IMR-90 (cell line): ENCODE measurements at regions not wholly inside any gene's neighbourhood (a gene's known extent, or its start where the extent isn't known, plus 50 kb on each side); places are given as distances from the start of the nearest gene placed in this dataset.

Experiments used
- ATAC-seq: fragments of 200-7000 bp; cut with Tn5 transposase; 2 replicates; pipeline ENCODE4 v1.9.1; 2020; ENCODE audit warnings: low read depth, mild to moderate bottlenecking, moderate library complexity
- BruUV-seq: library from RNA; stranded (reverse); fragments of 400-500 nt; replicated peaks from 2 replicates; lab custom pipeline; 2021; lab: Mats Ljungman, UMichigan
- CTCF ChIA-PET: fragments of 300-600 bp; formaldehyde crosslinking; extraction: SDS; loops from one replicate; lab custom pipeline; 2021; ENCODE audit warnings: antibody characterized with exemption; lab: Yijun Ruan, JAX
- POLR2A ChIA-PET: fragments of 300-600 bp; sonication (Branson Sonifier 250); formaldehyde crosslinking; loops from one replicate; lab custom pipeline; 2022; ENCODE audit warnings: antibody characterized with exemption; ENCODE audit not compliant: unreplicated experiment; lab: Charles Lee
- DNase-seq: peaks from one replicate; pipeline ENCODE4 v3.0.0; 2013
- H2AFZ ChIP-seq: replicated peaks from 2 replicates; pipeline ENCODE3; 2013; ENCODE audit warnings: low read length, mild to moderate bottlenecking; ENCODE audit not compliant: poor library complexity
- H2AK5ac ChIP-seq: 2 replicates; pipeline ENCODE4 v1.6.1; 2013; ENCODE audit warnings: low read depth, low read length, inconsistent platforms
- H2AK9ac ChIP-seq: replicated peaks from 2 replicates; pipeline ENCODE3; 2013; ENCODE audit warnings: mild to moderate bottlenecking, low read depth, low read length, moderate library complexity; ENCODE audit not compliant: poor library complexity
- H2BK120ac ChIP-seq: 2 replicates; pipeline ENCODE4 v1.6.1; 2013; ENCODE audit warnings: low read depth, low read length, inconsistent platforms
- H2BK15ac ChIP-seq: 3 replicates; pipeline ENCODE4 v1.6.1; 2013; ENCODE audit warnings: low read depth, low read length, inconsistent platforms
- H2BK20ac ChIP-seq: 2 replicates; pipeline ENCODE4 v1.6.1; 2013; ENCODE audit warnings: low read depth, mild to moderate bottlenecking, inconsistent platforms, low read length, moderate library complexity
- H2BK5ac ChIP-seq: 2 replicates; pipeline ENCODE4 v1.6.1; 2013; ENCODE audit warnings: mild to moderate bottlenecking, low read depth, low read length, inconsistent platforms; ENCODE audit not compliant: poor library complexity, severe bottlenecking
- H3K14ac ChIP-seq: replicated peaks from 2 replicates; pipeline ENCODE4 v1.6.1; 2013; ENCODE audit warnings: low read depth, low read length, inconsistent platforms
- H3K18ac ChIP-seq: 2 replicates; pipeline ENCODE4 v1.6.1; 2013; ENCODE audit warnings: low read depth, low read length, control low read depth
- H3K23ac ChIP-seq: 2 replicates; pipeline ENCODE4 v1.6.1; 2013; ENCODE audit warnings: low read depth, low read length, inconsistent platforms
- H3K27ac ChIP-seq: 2 replicates; pipeline ENCODE4 v1.5.1; 2013; ENCODE audit warnings: mild to moderate bottlenecking, control low read depth, low read length; ENCODE audit not compliant: insufficient read depth
- H3K27me3 ChIP-seq: 2 replicates; pipeline ENCODE4 v1.6.1; 2013; ENCODE audit warnings: low read length; ENCODE audit not compliant: control insufficient read depth, insufficient read depth
- H3K36me3 ChIP-seq: 2 replicates; pipeline ENCODE4 v1.6.1; 2013; ENCODE audit warnings: low read length, mixed read lengths; ENCODE audit not compliant: control insufficient read depth, insufficient read depth
- H3K4ac ChIP-seq: 2 replicates; pipeline ENCODE4 v1.6.1; 2013; ENCODE audit warnings: low read depth, low read length, inconsistent platforms
- H3K4me1 ChIP-seq: 2 replicates; pipeline ENCODE4 v1.6.1; 2013; ENCODE audit warnings: low read length, mixed read lengths; ENCODE audit not compliant: control insufficient read depth, insufficient read depth
- H3K4me2 ChIP-seq: 2 replicates; pipeline ENCODE4 v1.6.1; 2013; ENCODE audit warnings: low read depth, mild to moderate bottlenecking, control low read depth, low read length, moderate library complexity
- H3K4me3 ChIP-seq: 2 replicates; pipeline ENCODE4 v1.5.1; 2013; ENCODE audit warnings: low read depth, mild to moderate bottlenecking, control low read depth, low read length, moderate library complexity; ENCODE audit not compliant: insufficient read depth
- H3K56ac ChIP-seq: 2 replicates; pipeline ENCODE4 v1.6.1; 2013; ENCODE audit warnings: low read length, inconsistent platforms; ENCODE audit not compliant: insufficient read depth; ENCODE audit errors: extremely low read depth
- H3K79me1 ChIP-seq, 2 experiments: 2 replicates each; pipeline ENCODE4 v1.6.1; 2013; ENCODE audit warnings: low read length in 2 of 2, inconsistent platforms in 1 of 2, low read depth in 1 of 2
- H3K9ac ChIP-seq: 2 replicates; pipeline ENCODE4 v1.6.1; 2013; ENCODE audit warnings: low read depth, low read length, control low read depth
- H3K9me1 ChIP-seq: 2 replicates; pipeline ENCODE4 v1.6.1; 2013; ENCODE audit warnings: low read length, inconsistent platforms; ENCODE audit not compliant: insufficient read depth
- H3K9me3 ChIP-seq: 2 replicates; pipeline ENCODE4 v1.6.1; 2013; ENCODE audit warnings: low read length; ENCODE audit not compliant: control insufficient read depth, insufficient read depth
- H4K20me1 ChIP-seq: 2 replicates; pipeline ENCODE4 v1.6.1; 2013; ENCODE audit warnings: low read length, inconsistent platforms; ENCODE audit not compliant: insufficient read depth
- H4K5ac ChIP-seq: 2 replicates; pipeline ENCODE4 v1.6.1; 2013; ENCODE audit warnings: mild to moderate bottlenecking, low read depth, low read length, control low read depth
- H4K8ac ChIP-seq, 2 experiments: 2 replicates each; pipeline ENCODE4 v1.6.1; 2013; ENCODE audit warnings: low read depth in 2 of 2, low read length in 2 of 2, control low read depth in 1 of 2, inconsistent platforms in 1 of 2
- H4K91ac ChIP-seq: 2 replicates; pipeline ENCODE4 v1.6.1; 2013; ENCODE audit warnings: low read depth, low read length, inconsistent platforms; ENCODE audit not compliant: insufficient read depth
- CHD1 ChIP-seq: IDR thresholded peaks from 2 replicates; pipeline ENCODE4 v1.6.1; 2012; ENCODE audit warnings: low read depth, low read length, improper control_type of control experiment
- CTCF ChIP-seq: conservative IDR thresholded peaks from 2 replicates; pipeline ENCODE4 v1.5.1; 2012; ENCODE audit warnings: mild to moderate bottlenecking, low read depth, low read length, improper control_type of control experiment
- ELK1 ChIP-seq: fragments of 150-350 bp; IDR thresholded peaks from 2 replicates; pipeline ENCODE4 v1.6.1; 2016; ENCODE audit warnings: low read depth, mild to moderate bottlenecking, low read length, moderate library complexity, borderline replicate concordance
- FOS ChIP-seq: fragments of 150-350 bp; IDR thresholded peaks from 2 replicates; pipeline ENCODE4 v1.6.1; 2016; ENCODE audit warnings: low read depth, low read length
- MAFK ChIP-seq: IDR thresholded peaks from 2 replicates; pipeline ENCODE4 v1.6.1; 2012; ENCODE audit warnings: low read depth, low read length, improper control_type of control experiment
- MAZ ChIP-seq: IDR thresholded peaks from 2 replicates; pipeline ENCODE4 v1.6.1; 2012; ENCODE audit warnings: low read depth, mild to moderate bottlenecking, low read length, improper control_type of control experiment, moderate library complexity, borderline replicate concordance
- NFE2L2 ChIP-seq: fragments of 150-350 bp; IDR thresholded peaks from 2 replicates; pipeline ENCODE4 v1.6.1; 2016; ENCODE audit warnings: low read depth, mild to moderate bottlenecking, low read length
- POLR2A ChIP-seq: IDR thresholded peaks from 2 replicates; pipeline ENCODE4 v1.6.1; 2012; ENCODE audit warnings: mild to moderate bottlenecking, low read depth, low read length
- RAD21 ChIP-seq: IDR thresholded peaks from 2 replicates; pipeline ENCODE4 v1.6.1; 2012; ENCODE audit warnings: low read length, improper control_type of control experiment
- RCOR1 ChIP-seq: IDR thresholded peaks from 2 replicates; pipeline ENCODE4 v1.6.1; 2012; ENCODE audit warnings: mild to moderate bottlenecking, low read length, improper control_type of control experiment; ENCODE audit not compliant: insufficient replicate concordance
- SMC3 ChIP-seq: fragments of 150-350 bp; IDR thresholded peaks from 2 replicates; pipeline ENCODE4 v1.6.1; 2016; ENCODE audit warnings: low read depth, mild to moderate bottlenecking, antibody characterized with exemption, low read length, moderate library complexity
- USF2 ChIP-seq: fragments of 150-350 bp; IDR thresholded peaks from 2 replicates; pipeline ENCODE4 v1.6.1; 2017; ENCODE audit warnings: mild to moderate bottlenecking, antibody characterized with exemption, low read length, low read depth
- WGBS, 2 experiments: methylation state at CpG; one replicate each; pipeline versions ENCODE4 v1.1.5 to v1.1.7; 2013; ENCODE audit warnings: missing lambda C conversion rate in 2 of 2; ENCODE audit not compliant: insufficient read length in 1 of 2; ENCODE audit errors: extremely low coverage in 2 of 2; 5-methylcytosine and 5-hydroxymethylcytosine counted together
- dilution Hi-C: fragments of 300-500 bp; cut with HindIII; formaldehyde crosslinking; loops from one replicate; pipeline ENCODE4 v1.14.3; 2018; ENCODE audit warnings: low sequenced_read_pairs; ENCODE audit not compliant: unreplicated experiment
- in situ Hi-C: fragments of 300-500 bp; cut with MboI; formaldehyde crosslinking; loops from 3 replicates; pipeline ENCODE4 v1.14.3; 2019; ENCODE audit warnings: low sequenced_read_pairs, inconsistent platforms, mixed read lengths
- intact Hi-C: fragments of 100-400 bp; cut with micrococcal nuclease; formaldehyde crosslinking; loops from 2 replicates; pipeline ENCODE4 v1.10.0; 2022

GRCh38 chr22:27148055-27148454 lies 490.7 kb downstream of the MIAT start:
- H4K20me1 ChIP-seq: no peaks in the 10 kb centered on the region
- H3K14ac ChIP-seq: no peak overlapping the region
- no peak overlapping the region for H4K8ac ChIP-seq
- in situ Hi-C loops: no loop called here
- peaks cover 13% of the 10 kb centered on the region; the same call in 1 of the 2 replicates for H3K9me1 ChIP-seq
- peaks cover 7% of the 10 kb centered on the region for H3K27me3 ChIP-seq
- H3K9me3 ChIP-seq: no peaks in the 10 kb centered on the region
- H4K91ac ChIP-seq: no peak overlapping the region
- H3K4me1 ChIP-seq: peaks cover 4% of the 10 kb centered on the region; the same call in 1 of the 2 replicates
- dilution Hi-C loops: no loop called here
- ChIA-PET CTCF (no interaction called here), POLR2A (no interaction called here)
- no peak overlapping the region for H3K4ac ChIP-seq
- H3K4me2 ChIP-seq: no peak overlapping the region
- no peak overlapping the region for H2AK9ac ChIP-seq
- H3K36me3 ChIP-seq: no peaks in the 10 kb centered on the region
- no peak overlapping the region for H4K5ac ChIP-seq
- no peak overlapping the region for H3K56ac ChIP-seq
- H2AK5ac ChIP-seq: no peak overlapping the region
- H3K9ac ChIP-seq: no peak overlapping the region
- no peak for DNase-seq
- H2BK20ac ChIP-seq: no peak overlapping the region
- no peak for ATAC-seq
- H3K4me3 ChIP-seq: no peak overlapping the region
- no peak overlapping the region for H2BK15ac ChIP-seq
- TF ChIP-seq CHD1 (no peak), MAZ (no peak), POLR2A (no peak), SMC3 (no peak), RAD21 (no peak), CTCF (no peak), NFE2L2 (no peak), FOS (no peak), USF2 (no peak), MAFK (no peak), RCOR1 (no peak), ELK1 (no peak)
- H3K23ac ChIP-seq: no peak overlapping the region
- H2BK120ac ChIP-seq: no peak overlapping the region
- H3K27ac ChIP-seq: no peak overlapping the region
- intact Hi-C loops: no loop called here
- H3K18ac ChIP-seq: no peak overlapping the region
- no peaks in the 10 kb centered on the region for H3K79me1 ChIP-seq
- WGBS, 2 experiments: no CpG with 5 or more reads among the region's 2 CpGs
- H2AFZ ChIP-seq: no peak overlapping the region
- no peak overlapping the region for H2BK5ac ChIP-seq
- no TSS peak for BruUV-seq
